ENCODE measurements at regions not wholly inside any gene's neighbourhood (a gene's known extent, or its start where the extent isn't known, plus 50 kb on each side); places are given as distances from the start of the nearest gene placed in this dataset.
"Not testable (repeated sequence)": the region's sequence is repeated elsewhere in the genome, so short reads cannot be mapped to it uniquely, and the experiment has no call there.

- H3K4me3 ChIP-seq (ENCODE audit: low read depth, low read length), result no peak overlapping the region
- in situ Hi-C loops (cut with HindIII; ENCODE audit: low sequenced_read_pairs), result no loop called here
- DNase-seq (ENCODE audit: low read depth, low spot score), result no peak
- TF ChIP-seq, protein P1, sequence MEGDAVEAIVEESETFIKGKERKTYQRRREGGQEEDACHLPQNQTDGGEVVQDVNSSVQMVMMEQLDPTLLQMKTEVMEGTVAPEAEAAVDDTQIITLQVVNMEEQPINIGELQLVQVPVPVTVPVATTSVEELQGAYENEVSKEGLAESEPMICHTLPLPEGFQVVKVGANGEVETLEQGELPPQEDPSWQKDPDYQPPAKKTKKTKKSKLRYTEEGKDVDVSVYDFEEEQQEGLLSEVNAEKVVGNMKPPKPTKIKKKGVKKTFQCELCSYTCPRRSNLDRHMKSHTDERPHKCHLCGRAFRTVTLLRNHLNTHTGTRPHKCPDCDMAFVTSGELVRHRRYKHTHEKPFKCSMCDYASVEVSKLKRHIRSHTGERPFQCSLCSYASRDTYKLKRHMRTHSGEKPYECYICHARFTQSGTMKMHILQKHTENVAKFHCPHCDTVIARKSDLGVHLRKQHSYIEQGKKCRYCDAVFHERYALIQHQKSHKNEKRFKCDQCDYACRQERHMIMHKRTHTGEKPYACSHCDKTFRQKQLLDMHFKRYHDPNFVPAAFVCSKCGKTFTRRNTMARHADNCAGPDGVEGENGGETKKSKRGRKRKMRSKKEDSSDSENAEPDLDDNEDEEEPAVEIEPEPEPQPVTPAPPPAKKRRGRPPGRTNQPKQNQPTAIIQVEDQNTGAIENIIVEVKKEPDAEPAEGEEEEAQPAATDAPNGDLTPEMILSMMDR (IDR thresholded peaks at IDR 0.05; ENCODE audit: low read depth, low read length), result no peak
Measured at GRCh38 chr13:50466456-50466855, 377.0 kb downstream of the DLEU7 start.

GRCh38 chr13:50467156-50468110 is 376.1 kb downstream of the DLEU7 start:
- in situ Hi-C loops (cut with HindIII; ENCODE audit: low sequenced_read_pairs), result no loop called here
- no peak for DNase-seq (ENCODE audit: low read depth, low spot score)
- H3K4me3 ChIP-seq (ENCODE audit: low read depth, low read length), result no peak overlapping the region
- TF ChIP-seq, protein P1 (IDR thresholded peaks at IDR 0.05; ENCODE audit: low read depth, low read length), result no peak

GRCh38 chr13:50468849-50469669 is 374.4 kb downstream of the DLEU7 start:
- no peak for DNase-seq (ENCODE audit: low read depth, low spot score)
- in situ Hi-C loops (cut with HindIII; ENCODE audit: low sequenced_read_pairs), result no loop called here
- no peak overlapping the region for H3K4me3 ChIP-seq (ENCODE audit: low read depth, low read length)
- TF ChIP-seq, protein P1 (IDR thresholded peaks at IDR 0.05; ENCODE audit: low read depth, low read length), result no peak

DNA sequence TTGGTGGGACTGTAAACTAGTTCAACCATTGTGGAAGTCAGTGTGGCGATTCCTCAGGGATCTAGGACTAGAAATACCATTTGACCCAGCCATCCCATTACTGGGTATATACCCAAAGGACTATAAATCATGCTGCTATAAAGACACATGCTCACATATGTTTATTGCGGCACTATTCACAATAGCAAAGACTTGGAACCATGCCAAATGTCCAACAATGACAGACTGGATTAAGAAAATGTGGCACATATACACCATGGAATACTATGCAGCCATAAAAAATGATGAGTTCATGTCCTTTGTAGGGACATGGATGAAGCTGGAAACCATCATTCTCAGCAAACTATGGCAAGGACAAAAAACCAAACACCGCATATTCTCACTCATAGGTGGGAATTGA is 370.4 kb downstream of the DLEU7 start:
- DNase-seq (ENCODE audit: low read depth, low spot score); H3K4me3 ChIP-seq (ENCODE audit: low read depth, low read length); in situ Hi-C loops (cut with HindIII; ENCODE audit: low sequenced_read_pairs): not testable (repeated sequence)

DNA sequence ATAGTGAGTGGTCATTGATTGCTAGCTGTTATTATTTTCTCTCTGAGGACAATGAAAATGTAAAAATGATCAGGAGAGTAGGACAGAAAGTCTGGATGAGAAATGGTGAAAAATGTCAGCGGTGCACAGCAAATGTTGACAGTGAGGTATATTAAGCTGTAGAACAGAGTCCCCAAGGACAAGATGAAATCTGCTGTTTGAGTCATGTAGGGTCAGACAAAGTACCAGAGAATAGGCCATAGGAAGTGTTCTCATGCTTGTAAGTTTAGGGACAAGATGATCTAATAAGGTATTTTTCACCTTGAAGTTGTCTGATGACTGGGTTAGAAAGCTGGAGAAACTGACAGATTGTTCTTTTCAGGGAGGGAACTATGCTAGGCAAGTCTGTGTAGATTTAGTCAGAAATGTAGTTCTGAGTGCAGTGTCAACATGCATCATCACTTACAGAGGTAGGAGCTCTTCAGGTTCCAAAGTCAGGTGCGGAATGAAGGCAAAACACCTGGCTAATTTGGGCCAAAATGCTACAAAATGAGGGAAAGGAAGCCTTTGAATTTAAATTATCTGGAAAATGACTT is 369.3 kb downstream of the DLEU7 start:
- no peak for DNase-seq (ENCODE audit: low read depth, low spot score)
- in situ Hi-C loops (cut with HindIII; ENCODE audit: low sequenced_read_pairs), result no loop called here
- TF ChIP-seq, protein P1 (IDR thresholded peaks at IDR 0.05; ENCODE audit: low read depth, low read length), result no peak
- H3K4me3 ChIP-seq (ENCODE audit: low read depth, low read length), result no peak overlapping the region

GRCh38 chr13:50476577-50477285 is 366.8 kb downstream of the DLEU7 start:
- in situ Hi-C loops (cut with HindIII; ENCODE audit: low sequenced_read_pairs), result no loop called here
- H3K4me3 ChIP-seq (ENCODE audit: low read depth, low read length), result no peak overlapping the region
- TF ChIP-seq, protein P1 (IDR thresholded peaks at IDR 0.05; ENCODE audit: low read depth, low read length), result no peak
- no peak for DNase-seq (ENCODE audit: low read depth, low spot score)

Measured in astrocyte of the spinal cord (primary cell).